ENCODE measurements at regions not wholly inside any gene's neighbourhood (a gene's known extent, or its start where the extent isn't known, plus 50 kb on each side); places are given as distances from the start of the nearest gene placed in this dataset.

- Histone ChIP-seq H3K27me3 (peaks cover 0 to 3% of the 10 kb centered on the region in 2 donors), H3K4me3 (no peak overlapping the region), H3K9me3 (no peaks in the 10 kb centered on the region), H3K36me3 (replicated peaks in 1 of 2; ENCODE audit: insufficient read depth in 1 of 2, low read depth in 2 of 2) (no peaks in the 10 kb centered on the region), H3K4me1 (peaks cover 6% of the 10 kb centered on the region), H3K27ac (no peak overlapping the region)
- intact Hi-C loops (cut with DNase I): no loop called here
- TF ChIP-seq CTCF (IDR thresholded peaks at IDR 0.05): no peak
- TF ChIP-seq POLR2A (IDR thresholded peaks at IDR 0.05): no peak
- WGBS, 2 donors: 41 to 80% methylated on average over 9 to 36 of the region's 38 CpGs
- DNase-seq (peak in 3 of 4 donors; percentile 6 to 35 (median 21)), ATAC-seq (no peak)
Observed at GRCh38 chr3:23671851-23672589, 133.7 kb upstream of the UBE2E1 start.

- H3K4me1 ChIP-seq: peaks cover 6% of the 10 kb centered on the region
- H3K36me3 ChIP-seq (replicated peaks in 1 of 2; ENCODE audit: insufficient read depth in 1 of 2, low read depth in 2 of 2): no peaks in the 10 kb centered on the region
- H3K9me3 ChIP-seq: no peaks in the 10 kb centered on the region
- intact Hi-C loops (cut with DNase I): no loop called here
- H3K27me3 ChIP-seq: peaks cover 0 to 3% of the 10 kb centered on the region in 2 donors
- TF ChIP-seq CTCF (IDR thresholded peaks at IDR 0.05): no peak
- no peak for TF ChIP-seq POLR2A (IDR thresholded peaks at IDR 0.05)
- H3K4me3 ChIP-seq: no peak overlapping the region
- H3K27ac ChIP-seq: no peak overlapping the region
- 87 to 90% methylated on average over 4 of the region's 4 CpGs for WGBS, 2 donors
- DNase-seq: no peak
- no peak for ATAC-seq
Observed at GRCh38 chr3:23672628-23673027, 133.1 kb upstream of the UBE2E1 start.

DNA sequence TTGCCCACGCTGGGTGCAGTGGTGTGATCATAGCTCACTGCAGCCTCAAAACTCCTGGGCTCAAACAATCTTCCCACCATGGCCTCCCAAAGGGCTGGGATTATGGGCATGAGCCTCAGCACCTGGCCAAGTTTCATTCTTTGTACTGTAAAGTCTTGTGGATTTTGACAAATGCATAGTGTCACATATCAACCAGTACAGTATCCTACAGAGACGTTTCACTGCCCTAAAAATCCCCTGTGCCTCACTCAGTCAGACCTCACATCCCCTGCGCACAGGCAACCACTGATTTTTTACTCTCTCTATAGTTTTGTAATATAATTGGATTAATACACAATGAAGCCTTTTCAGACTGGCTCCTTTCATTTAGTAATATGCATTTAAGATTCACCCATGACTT, 130.7 kb upstream of the UBE2E1 start:
- intact Hi-C loops (cut with DNase I): no loop called here
- no peak overlapping the region for H3K4me3 ChIP-seq
- WGBS, 2 donors: 74 to 88% methylated on average over 3 of the region's 3 CpGs

DNA sequence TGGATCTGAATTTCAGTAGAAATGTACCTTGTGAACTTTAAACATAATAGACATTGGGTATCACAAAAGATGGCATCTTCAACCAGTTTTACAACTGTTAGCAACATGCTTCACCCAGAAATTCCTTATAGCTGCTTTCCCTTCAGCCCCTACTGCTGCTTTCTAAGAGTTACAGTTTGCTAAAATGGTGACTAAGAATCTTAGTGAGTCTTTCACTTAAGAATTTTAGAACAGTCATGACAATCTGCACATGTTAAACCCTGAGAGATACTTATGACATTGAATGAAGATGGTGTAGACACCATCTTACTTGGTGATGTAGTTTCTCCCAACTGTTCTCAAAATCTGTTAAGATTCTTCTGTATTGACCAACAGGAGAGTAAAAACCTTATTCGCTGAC, 129.7 kb upstream of the UBE2E1 start:
- no peak for TF ChIP-seq CTCF (IDR thresholded peaks at IDR 0.05)
- TF ChIP-seq POLR2A (IDR thresholded peaks at IDR 0.05): no peak
- 94 to 97% methylated on average over 1 of the region's 1 CpG for WGBS, 2 donors
- Histone ChIP-seq H3K27me3 (peaks cover 0 to 3% of the 10 kb centered on the region in 2 donors), H3K4me1 (peaks cover 6% of the 10 kb centered on the region), H3K4me3 (no peak overlapping the region), H3K36me3 (replicated peaks in 1 of 2; ENCODE audit: insufficient read depth in 1 of 2, low read depth in 2 of 2) (no peaks in the 10 kb centered on the region), H3K27ac (no peak overlapping the region), H3K9me3 (no peaks in the 10 kb centered on the region)
- no peak for DNase-seq
- intact Hi-C loops (cut with DNase I): no loop called here
- no peak for ATAC-seq

More for the DNA sequence above, 130.7 kb upstream of the UBE2E1 start:
- Histone ChIP-seq H3K9me3 (no peaks in the 10 kb centered on the region), H3K27ac (no peak overlapping the region), H3K4me1 (peaks cover 6% of the 10 kb centered on the region), H3K27me3 (peaks cover 0 to 3% of the 10 kb centered on the region in 2 donors), H3K36me3 (replicated peaks in 1 of 2; ENCODE audit: insufficient read depth in 1 of 2, low read depth in 2 of 2) (no peaks in the 10 kb centered on the region)
- ATAC-seq: no peak
- TF ChIP-seq CTCF (IDR thresholded peaks at IDR 0.05) (no peak), POLR2A (IDR thresholded peaks at IDR 0.05) (no peak)
- no peak for DNase-seq

GRCh38 chr3:23682646-23683045, 123.1 kb upstream of the UBE2E1 start:
- no peaks in the 10 kb centered on the region for H3K9me3 ChIP-seq
- WGBS, 2 donors: 50 to 63% methylated on average over 1 of the region's 1 CpG
- peaks cover 9% of the 10 kb centered on the region for H3K4me1 ChIP-seq
- no peak overlapping the region for H3K4me3 ChIP-seq
- no peak for ATAC-seq
- H3K27ac ChIP-seq: no peak overlapping the region
- H3K27me3 ChIP-seq: no peaks in the 10 kb centered on the region
- intact Hi-C loops (cut with DNase I): no loop called here
- no peak for DNase-seq
- TF ChIP-seq CTCF (IDR thresholded peaks at IDR 0.05) (no peak), POLR2A (IDR thresholded peaks at IDR 0.05) (no peak)
- no peaks in the 10 kb centered on the region for H3K36me3 ChIP-seq (replicated peaks in 1 of 2; ENCODE audit: insufficient read depth in 1 of 2, low read depth in 2 of 2)
